ENCODE measurements at regions not wholly inside any gene's neighbourhood (a gene's known extent, or its start where the extent isn't known, plus 50 kb on each side); places are given as distances from the start of the nearest gene placed in this dataset.

DNA sequence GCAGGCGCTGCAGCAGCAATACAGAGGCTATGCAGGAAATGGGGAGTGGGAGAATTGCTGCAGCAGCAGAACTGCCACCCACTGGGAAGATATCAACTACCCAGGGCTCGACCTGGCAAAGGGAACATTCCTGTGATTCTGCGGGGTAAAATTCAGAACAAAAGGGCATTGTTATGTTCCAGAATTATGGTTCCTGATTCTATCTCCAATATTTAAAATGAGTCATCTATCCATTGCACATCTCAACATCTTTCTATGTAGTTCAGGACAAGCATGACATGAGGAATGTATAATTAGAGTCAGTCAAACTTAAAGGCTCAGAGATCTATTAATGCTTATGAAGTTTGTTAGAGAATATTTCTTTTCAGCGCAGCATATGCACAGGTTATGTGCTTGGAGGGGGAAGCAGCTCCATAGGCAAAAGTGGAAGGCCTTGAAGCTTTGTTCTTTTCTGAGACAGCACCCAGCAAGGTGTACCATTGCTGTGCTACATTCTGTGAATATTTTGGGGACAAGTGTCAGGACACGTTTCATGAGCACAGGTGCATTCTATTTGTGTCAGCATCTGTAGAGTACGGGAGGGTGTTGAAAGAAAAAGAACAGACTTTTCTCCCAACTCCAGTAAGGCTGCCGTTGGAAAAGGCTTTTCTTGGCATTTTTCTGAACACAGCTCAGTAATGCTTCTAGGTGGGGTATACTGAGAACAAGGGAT, 395.6 kb upstream of the MPDZ start:
- intact Hi-C loops (cut with micrococcal nuclease; ENCODE audit: unreplicated experiment) (no loop called here), in situ Hi-C loops (cut with HindIII; ENCODE audit: low pct_unique_long_range_greater_than_20kb, low sequenced_read_pairs) (no loop called here)
- ATAC-seq (no peak), DNase-seq (ENCODE audit: low read depth, low spot score) (no peak)
- H3K9me3 ChIP-seq (ENCODE audit: control insufficient read depth, insufficient read depth, low read depth, low read length) = no peaks in the 10 kb centered on the region
- no peak for TF ChIP-seq CTCF (IDR thresholded peaks at IDR 0.05)
- no peak for TF ChIP-seq SIN3A (IDR thresholded peaks at IDR 0.05; ENCODE audit: borderline replicate concordance, insufficient read depth, low read depth, low read length)
- TF ChIP-seq, protein P1, sequence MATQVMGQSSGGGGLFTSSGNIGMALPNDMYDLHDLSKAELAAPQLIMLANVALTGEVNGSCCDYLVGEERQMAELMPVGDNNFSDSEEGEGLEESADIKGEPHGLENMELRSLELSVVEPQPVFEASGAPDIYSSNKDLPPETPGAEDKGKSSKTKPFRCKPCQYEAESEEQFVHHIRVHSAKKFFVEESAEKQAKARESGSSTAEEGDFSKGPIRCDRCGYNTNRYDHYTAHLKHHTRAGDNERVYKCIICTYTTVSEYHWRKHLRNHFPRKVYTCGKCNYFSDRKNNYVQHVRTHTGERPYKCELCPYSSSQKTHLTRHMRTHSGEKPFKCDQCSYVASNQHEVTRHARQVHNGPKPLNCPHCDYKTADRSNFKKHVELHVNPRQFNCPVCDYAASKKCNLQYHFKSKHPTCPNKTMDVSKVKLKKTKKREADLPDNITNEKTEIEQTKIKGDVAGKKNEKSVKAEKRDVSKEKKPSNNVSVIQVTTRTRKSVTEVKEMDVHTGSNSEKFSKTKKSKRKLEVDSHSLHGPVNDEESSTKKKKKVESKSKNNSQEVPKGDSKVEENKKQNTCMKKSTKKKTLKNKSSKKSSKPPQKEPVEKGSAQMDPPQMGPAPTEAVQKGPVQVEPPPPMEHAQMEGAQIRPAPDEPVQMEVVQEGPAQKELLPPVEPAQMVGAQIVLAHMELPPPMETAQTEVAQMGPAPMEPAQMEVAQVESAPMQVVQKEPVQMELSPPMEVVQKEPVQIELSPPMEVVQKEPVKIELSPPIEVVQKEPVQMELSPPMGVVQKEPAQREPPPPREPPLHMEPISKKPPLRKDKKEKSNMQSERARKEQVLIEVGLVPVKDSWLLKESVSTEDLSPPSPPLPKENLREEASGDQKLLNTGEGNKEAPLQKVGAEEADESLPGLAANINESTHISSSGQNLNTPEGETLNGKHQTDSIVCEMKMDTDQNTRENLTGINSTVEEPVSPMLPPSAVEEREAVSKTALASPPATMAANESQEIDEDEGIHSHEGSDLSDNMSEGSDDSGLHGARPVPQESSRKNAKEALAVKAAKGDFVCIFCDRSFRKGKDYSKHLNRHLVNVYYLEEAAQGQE (IDR thresholded peaks at IDR 0.05; ENCODE audit: insufficient read depth in 1 of 2, low read depth in 2 of 2, low read length in 1 of 2) = no peak
- TF ChIP-seq TCF7L2 (IDR thresholded peaks at IDR 0.05; ENCODE audit: low read depth, low read length) = no peak
- no peak for TF ChIP-seq POLR2AphosphoS5 (IDR thresholded peaks at IDR 0.05; ENCODE audit: low read depth, low read length)
- ChIA-PET POLR2A (no interaction called here), CTCF (no interaction called here)
- BruUV-seq (replicated peaks) = no TSS peak
- no peak overlapping the region for H3K27ac ChIP-seq (ENCODE audit: low read length)
- no peak overlapping the region for H3K4me3 ChIP-seq (ENCODE audit: low read depth in 2 of 2, low read length in 2 of 2)
- H3K36me3 ChIP-seq (ENCODE audit: control insufficient read depth, insufficient read depth, low read length) = no peaks in the 10 kb centered on the region
- H3K4me1 ChIP-seq (ENCODE audit: control insufficient read depth, insufficient read depth, low read length) = no peaks in the 10 kb centered on the region
- no peaks in the 10 kb centered on the region for H3K27me3 ChIP-seq (ENCODE audit: control insufficient read depth, insufficient read depth, low read length)

GRCh38 chr9:13673348-13673747, 393.9 kb upstream of the MPDZ start:
- TF ChIP-seq SIN3A (IDR thresholded peaks at IDR 0.05; ENCODE audit: borderline replicate concordance, insufficient read depth, low read depth, low read length) = no peak
- TF ChIP-seq CTCF (IDR thresholded peaks at IDR 0.05) = no peak
- no peak for TF ChIP-seq POLR2AphosphoS5 (IDR thresholded peaks at IDR 0.05; ENCODE audit: low read depth, low read length)
- TF ChIP-seq, protein P1 (IDR thresholded peaks at IDR 0.05; ENCODE audit: insufficient read depth in 1 of 2, low read depth in 2 of 2, low read length in 1 of 2) = no peak
- no peak for TF ChIP-seq TCF7L2 (IDR thresholded peaks at IDR 0.05; ENCODE audit: low read depth, low read length)
- Histone ChIP-seq H3K4me1 (ENCODE audit: control insufficient read depth, insufficient read depth, low read length) (no peaks in the 10 kb centered on the region), H3K9me3 (ENCODE audit: control insufficient read depth, insufficient read depth, low read depth, low read length) (no peaks in the 10 kb centered on the region), H3K4me3 (ENCODE audit: low read depth in 2 of 2, low read length in 2 of 2) (no peak overlapping the region), H3K27me3 (ENCODE audit: control insufficient read depth, insufficient read depth, low read length) (no peaks in the 10 kb centered on the region), H3K27ac (ENCODE audit: low read length) (no peak overlapping the region), H3K36me3 (ENCODE audit: control insufficient read depth, insufficient read depth, low read length) (no peaks in the 10 kb centered on the region)
- no peak for ATAC-seq
- ChIA-PET CTCF (no interaction called here), POLR2A (no interaction called here)
- intact Hi-C loops (cut with micrococcal nuclease; ENCODE audit: unreplicated experiment) = no loop called here
- in situ Hi-C loops (cut with HindIII; ENCODE audit: low pct_unique_long_range_greater_than_20kb, low sequenced_read_pairs) = no loop called here
- no TSS peak for BruUV-seq (replicated peaks)
- no peak for DNase-seq (ENCODE audit: low read depth, low spot score)
